Fibroblast of peridontal ligament (primary cell): ENCODE measurements at regions not wholly inside any gene's neighbourhood (a gene's known extent, or its start where the extent isn't known, plus 50 kb on each side); places are given as distances from the start of the nearest gene placed in this dataset.

Source experiments
- DNase-seq: peaks from one replicate; pipeline ENCODE4 v3.0.0-alpha.2; 2010; ENCODE audit errors: extremely low read depth

DNA sequence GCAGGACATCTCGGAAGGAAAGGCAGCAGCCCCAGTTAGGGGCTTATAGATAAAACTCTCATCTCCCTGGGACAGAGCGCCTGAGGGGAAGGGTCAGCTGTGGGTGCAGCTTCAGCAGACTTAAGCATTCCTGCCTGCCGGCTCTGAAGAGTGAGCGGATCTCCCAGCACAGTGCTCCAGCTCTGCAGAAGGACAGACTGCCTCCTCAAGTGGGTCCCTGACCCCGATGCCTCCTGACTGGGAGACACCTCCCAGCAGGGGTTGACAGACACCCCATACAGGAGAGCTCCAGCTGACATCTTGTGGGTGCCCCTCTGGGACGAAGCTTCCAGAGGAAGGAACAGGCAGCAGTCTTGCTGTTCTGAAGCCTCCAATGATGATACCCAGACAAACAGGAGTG lies 117.1 kb upstream of the POT1 start:
- no peak for DNase-seq

DNA sequence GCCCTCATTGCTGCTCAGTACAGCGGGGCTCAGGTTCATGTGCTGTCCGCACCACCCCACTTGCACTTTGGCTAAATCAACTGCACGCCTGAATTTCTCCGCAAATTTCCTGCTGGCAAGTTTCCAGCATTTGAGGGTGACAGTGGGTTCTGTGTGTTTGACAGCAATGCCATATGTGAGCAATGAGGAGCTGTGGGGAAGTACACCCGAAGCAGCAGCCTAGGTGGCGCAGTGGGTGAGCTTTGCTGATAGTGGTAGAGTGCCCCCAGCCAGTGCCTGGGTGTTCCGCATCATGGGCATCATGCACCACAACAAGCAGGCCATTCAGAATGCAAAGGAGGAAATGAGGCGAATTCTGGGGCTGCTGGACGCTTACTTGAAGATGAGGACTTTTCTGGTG lies 103.9 kb upstream of the POT1 start:
- no peak for DNase-seq

DNA sequence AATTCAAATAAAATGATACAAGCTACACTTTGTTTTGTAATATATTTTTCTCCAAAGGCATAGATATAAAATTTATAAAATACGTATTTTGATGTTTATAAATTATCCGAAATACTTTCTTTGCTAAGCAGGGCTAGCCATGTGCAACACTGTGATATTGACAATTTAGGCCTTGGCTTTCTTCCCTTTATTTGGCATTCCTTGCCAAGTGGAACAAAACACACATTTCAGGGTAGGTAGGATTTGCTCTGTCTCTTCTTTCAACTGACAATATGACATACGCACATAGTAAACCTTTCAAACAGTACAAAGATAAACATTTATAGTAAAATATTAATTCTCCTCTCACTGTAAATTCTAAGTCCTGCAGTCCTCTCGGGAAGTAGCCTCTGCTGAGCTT lies 103.3 kb upstream of the POT1 start:
- no peak for DNase-seq

GRCh38 chr7:125030756-125031387 lies 101.2 kb upstream of the POT1 start:
- no peak for DNase-seq

- no peak for DNase-seq
Observed at GRCh38 chr7:125025620-125026019, 96.0 kb upstream of the POT1 start.

DNA sequence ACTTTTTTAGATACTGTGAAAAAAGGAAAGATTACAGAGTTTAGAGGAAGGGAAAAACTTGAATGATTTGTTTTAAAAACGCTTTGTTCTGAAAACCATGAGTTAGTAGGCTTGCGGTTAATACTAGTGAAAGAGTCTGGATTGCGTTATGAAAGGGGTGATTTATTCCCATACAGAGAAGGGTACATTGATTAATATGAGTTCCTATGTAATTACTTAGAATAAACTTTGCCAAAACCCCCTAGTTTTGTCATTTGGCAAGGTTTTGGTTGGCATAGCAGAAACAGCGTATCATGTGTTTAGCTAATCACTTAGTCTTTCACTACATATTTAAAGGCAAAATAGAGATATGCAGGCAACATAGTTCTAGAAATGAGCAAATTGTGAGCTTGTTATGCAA lies 91.2 kb upstream of the POT1 start:
- DNase-seq = no peak

GRCh38 chr7:125010540-125010939 lies 80.9 kb upstream of the POT1 start:
- no peak for DNase-seq

GRCh38 chr7:124996778-124997177 lies 67.2 kb upstream of the POT1 start:
- DNase-seq = no peak

DNA sequence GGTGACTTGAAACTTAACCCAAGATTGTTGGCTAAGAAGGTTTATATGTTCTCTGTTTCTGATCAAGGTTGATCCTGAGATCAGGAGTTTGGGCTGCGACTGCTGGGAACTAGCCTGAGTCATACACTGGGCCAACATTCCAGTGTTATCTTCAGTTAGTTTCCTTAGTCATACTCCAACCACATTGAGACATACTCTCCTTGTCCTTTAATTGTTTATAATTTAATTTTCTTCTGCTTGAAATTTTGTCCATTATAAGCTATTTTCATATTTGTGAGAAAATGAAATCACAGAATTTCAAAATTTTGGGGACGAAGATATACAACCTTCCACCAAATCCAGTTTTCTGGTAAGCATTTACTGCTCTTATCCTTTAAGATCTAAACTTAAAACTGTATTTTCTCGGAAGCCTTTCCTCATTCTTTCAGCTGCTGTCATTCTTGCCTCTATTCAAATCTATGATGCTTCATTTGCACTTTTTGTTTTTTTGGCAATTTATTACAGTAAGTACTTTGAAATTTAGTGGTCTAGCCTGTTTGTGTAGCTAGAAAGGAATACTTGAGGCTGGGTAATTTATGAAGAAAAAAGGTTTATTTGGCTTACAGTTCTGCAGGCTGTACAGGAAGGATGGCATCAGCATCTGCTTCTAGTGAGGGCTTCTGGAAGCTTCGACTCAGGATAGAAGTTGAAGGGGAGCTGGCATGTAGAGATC lies 63.4 kb upstream of the POT1 start:
- DNase-seq = no peak

DNA sequence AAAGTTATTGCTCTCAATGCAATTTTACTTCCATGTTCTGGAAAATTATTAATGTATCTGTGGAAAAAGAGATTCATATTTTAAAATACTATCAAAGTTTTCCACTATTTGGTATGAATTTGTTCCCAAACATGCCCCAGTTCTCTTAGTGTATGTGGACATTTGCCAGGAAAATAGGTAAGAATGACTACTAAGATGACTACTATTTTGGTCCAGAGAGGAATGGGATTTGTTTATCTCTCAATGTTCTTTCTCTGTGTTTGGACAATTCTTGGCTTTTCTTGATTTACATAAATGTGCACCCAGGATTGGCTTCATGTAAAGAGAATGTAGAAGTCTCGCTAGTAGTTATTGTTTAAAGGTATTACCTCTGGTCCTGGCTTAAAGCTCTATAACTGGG lies 60.3 kb upstream of the POT1 start:
- no peak for DNase-seq
